ENCODE measurements at regions not wholly inside any gene's neighbourhood (a gene's known extent, or its start where the extent isn't known, plus 50 kb on each side); places are given as distances from the start of the nearest gene placed in this dataset.

DNA sequence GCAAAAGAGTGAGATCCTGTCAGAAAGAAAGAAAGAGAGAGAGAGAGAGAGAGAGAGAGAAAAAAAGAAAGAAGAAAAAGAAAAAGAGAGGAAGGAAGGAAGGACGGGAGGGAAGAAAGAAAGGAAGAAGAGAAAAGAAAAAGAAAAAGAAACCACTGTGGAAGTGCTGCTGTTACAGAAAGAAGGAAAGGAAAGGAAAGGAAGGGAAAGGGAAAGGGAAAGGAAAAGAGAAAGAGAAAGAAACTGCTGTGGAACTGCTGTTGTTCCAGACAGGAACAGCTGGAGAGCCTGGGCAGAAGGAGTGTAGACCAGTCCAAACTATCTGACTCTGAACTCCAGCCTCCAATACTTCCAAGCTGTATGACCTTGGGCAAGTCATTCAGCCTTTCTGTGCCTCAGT, 220.7 kb upstream of the WWC1 start:
- DNase-seq, result no peak
- no peak overlapping the region for H3K27ac Mint-ChIP-seq
- H3K27me3 Mint-ChIP-seq, result no peaks in the 10 kb centered on the region
- ATAC-seq, result no peak
- peaks cover 4% of the 10 kb centered on the region for H3K4me1 Mint-ChIP-seq
- ChIA-PET POLR2A (no interaction called here), CTCF (no interaction called here)
- no peaks in the 10 kb centered on the region for H3K9me3 Mint-ChIP-seq (ENCODE audit: low read depth)
- no peaks in the 10 kb centered on the region for H3K36me3 Mint-ChIP-seq (ENCODE audit: low read depth)
- intact Hi-C loops (cut with DNase I, micrococcal nuclease), result no loop called here
- H3K4me3 Mint-ChIP-seq, result no peak overlapping the region

DNA sequence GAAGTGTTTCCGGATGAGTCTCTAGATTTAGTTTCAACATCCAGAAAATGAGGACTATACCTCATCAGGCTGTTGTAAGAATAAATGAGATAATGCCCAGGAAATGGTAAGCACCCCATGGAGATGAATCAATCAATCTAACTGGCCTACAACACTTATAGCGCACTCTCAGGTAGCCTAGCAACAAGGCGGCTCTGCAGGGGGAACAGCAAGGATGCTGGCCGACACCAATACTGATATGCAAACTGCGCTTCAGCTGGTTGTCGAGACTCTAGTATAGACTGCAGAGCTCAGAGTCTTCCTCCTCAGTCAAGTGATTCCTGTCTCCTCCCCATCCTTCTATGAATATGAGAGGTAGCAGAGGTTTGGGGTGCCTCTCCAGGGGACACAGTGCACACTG, 218.8 kb upstream of the WWC1 start:
- H3K4me3 Mint-ChIP-seq, result no peak overlapping the region
- ChIA-PET CTCF (interaction anchor here (0.6 kb wide), 1 partner anchor 989 kb away, joined by 3 read pairs; no protein-coding TSS in a partner anchor), POLR2A (no interaction called here)
- no peaks in the 10 kb centered on the region for H3K36me3 Mint-ChIP-seq (ENCODE audit: low read depth)
- ATAC-seq (no peak), DNase-seq (no peak)
- H3K27ac Mint-ChIP-seq, result no peak overlapping the region
- no peaks in the 10 kb centered on the region for H3K9me3 Mint-ChIP-seq (ENCODE audit: low read depth)
- intact Hi-C loops (cut with DNase I, micrococcal nuclease), result no loop called here
- peaks cover 4% of the 10 kb centered on the region for H3K4me1 Mint-ChIP-seq
- H3K27me3 Mint-ChIP-seq, result no peaks in the 10 kb centered on the region

DNA sequence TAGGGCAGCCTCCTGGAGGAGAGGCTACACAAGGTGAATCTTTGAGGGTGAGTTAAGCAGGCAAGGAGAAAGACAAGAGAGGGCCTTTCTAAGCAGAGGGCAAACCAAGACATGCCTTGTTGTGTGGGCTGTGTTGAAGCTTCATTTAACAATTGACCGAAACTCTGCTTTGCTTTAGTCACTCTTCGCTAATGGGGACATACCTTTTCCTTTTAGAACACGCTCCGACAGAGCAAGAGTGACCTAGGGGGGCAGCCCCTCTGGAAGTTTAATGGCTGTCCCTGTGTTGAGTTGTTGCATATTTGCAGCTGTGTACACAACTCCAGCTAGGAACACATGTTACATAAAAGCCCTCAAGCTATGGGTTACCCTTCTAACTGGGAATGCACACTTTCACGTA, 218.1 kb upstream of the WWC1 start:
- ATAC-seq (no peak), DNase-seq (no peak)
- intact Hi-C loops (cut with DNase I, micrococcal nuclease), result no loop called here
- H3K36me3 Mint-ChIP-seq (ENCODE audit: low read depth), result no peaks in the 10 kb centered on the region
- ChIA-PET POLR2A (no interaction called here), CTCF (no interaction called here)
- H3K9me3 Mint-ChIP-seq (ENCODE audit: low read depth), result no peaks in the 10 kb centered on the region
- H3K27me3 Mint-ChIP-seq, result no peaks in the 10 kb centered on the region
- H3K4me3 Mint-ChIP-seq, result no peak overlapping the region
- H3K27ac Mint-ChIP-seq, result no peak overlapping the region
- peaks cover 4% of the 10 kb centered on the region for H3K4me1 Mint-ChIP-seq

DNA sequence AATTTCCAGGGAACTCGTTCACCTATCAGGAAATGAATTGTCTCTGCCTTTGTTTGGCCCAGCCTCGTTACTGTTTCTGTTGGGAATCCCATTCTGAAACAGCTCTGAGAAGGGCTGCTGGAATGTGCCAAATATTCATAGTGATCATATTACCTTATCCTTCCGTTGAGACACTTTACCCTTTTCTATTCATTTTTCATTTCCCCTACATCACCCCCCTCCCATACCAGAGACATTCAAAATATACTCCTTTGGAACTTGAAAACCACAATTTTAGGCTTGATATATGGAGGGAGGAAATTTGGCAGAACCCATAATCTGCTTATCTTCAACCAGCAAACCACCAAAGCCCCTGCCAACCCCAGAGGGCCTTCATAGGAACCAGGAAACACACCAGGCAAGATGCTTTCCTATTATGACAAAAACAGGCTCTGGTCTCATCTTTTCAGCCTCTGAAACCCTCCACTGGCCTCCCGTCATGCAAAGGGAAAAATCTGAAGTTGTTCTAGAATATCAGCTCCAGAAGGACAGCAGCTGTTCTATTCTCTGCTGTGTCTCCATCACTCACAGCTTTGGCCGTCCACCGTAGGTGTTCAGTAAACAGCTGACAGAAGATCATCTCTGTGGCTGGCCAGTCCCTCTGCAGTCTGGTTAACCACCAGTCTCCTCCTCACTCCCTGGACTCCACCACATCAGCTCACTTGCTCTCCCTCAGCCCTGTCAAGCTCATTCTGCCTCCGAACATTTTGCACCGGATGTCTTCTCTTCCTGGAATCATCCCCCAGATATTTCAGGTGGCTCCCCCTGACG, 217.2 kb upstream of the WWC1 start:
- POLR2A ChIA-PET, result no interaction called here
- peaks cover 4% of the 10 kb centered on the region for H3K4me1 Mint-ChIP-seq
- H3K9me3 Mint-ChIP-seq (ENCODE audit: low read depth), result no peaks in the 10 kb centered on the region
- H3K36me3 Mint-ChIP-seq (ENCODE audit: low read depth), result no peaks in the 10 kb centered on the region
- no peak overlapping the region for H3K4me3 Mint-ChIP-seq
- ATAC-seq, result no peak
- H3K27me3 Mint-ChIP-seq, result no peaks in the 10 kb centered on the region
- no peak overlapping the region for H3K27ac Mint-ChIP-seq
- intact Hi-C loops (cut with DNase I, micrococcal nuclease), result no loop called here
- DNase-seq, result no peak
- CTCF ChIA-PET, result no interaction called here

DNA sequence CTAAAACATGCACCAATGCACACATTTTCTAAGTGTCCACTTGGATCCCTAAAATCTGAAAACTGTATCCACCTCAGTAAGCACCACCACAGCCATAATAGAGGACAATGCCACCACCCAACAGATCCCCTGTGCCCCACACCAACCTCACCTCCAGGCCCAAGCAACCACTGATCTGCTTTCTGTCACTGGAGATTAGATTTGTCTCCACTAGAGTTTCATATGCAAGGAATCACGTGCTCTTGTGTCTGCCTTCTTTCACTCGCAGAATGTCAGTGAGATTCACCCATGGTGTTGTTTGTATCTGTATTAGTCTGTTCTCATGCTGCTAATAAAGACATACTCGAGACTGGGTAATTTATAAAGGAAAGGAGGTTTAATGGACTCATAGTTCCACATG, 216.1 kb upstream of the WWC1 start:
- POLR2A ChIA-PET, result no interaction called here
- intact Hi-C loops (cut with DNase I, micrococcal nuclease), result no loop called here
- Mint-ChIP-seq H3K9me3 (ENCODE audit: low read depth) (no peaks in the 10 kb centered on the region), H3K4me3 (no peak overlapping the region), H3K4me1 (peaks cover 4% of the 10 kb centered on the region), H3K27ac (no peak overlapping the region), H3K27me3 (no peaks in the 10 kb centered on the region), H3K36me3 (ENCODE audit: low read depth) (no peaks in the 10 kb centered on the region)
- CTCF ChIA-PET, result no interaction called here
- ATAC-seq (no peak), DNase-seq (no peak)

DNA sequence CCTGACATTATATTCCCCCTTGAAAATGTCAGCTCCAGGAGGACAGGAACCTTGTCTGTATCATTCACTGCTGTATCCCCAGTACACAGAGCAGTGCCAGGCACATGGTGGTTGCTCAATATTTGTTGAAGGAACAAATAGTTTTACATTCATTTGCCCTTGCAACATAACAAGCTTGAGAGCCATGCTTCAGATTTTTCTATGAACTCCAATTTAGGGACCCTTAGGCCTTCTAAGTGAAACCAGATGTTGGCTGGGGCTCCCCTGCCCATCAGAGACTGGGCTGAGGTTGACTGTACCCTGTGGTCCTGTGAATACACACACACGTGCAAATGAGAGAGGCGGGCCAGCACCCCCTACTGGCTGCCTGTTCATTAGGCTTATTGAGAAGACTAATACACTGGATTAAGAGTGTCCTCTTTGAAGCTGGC, 214.9 kb upstream of the WWC1 start:
- intact Hi-C loops (cut with DNase I, micrococcal nuclease), result no loop called here
- no peak overlapping the region for H3K27ac Mint-ChIP-seq
- H3K27me3 Mint-ChIP-seq, result no peaks in the 10 kb centered on the region
- ChIA-PET POLR2A (no interaction called here), CTCF (interaction anchor here (0.7 kb wide), 1 partner anchor 219 kb away, joined by 3 read pairs; no protein-coding TSS in a partner anchor)
- no peaks in the 10 kb centered on the region for H3K9me3 Mint-ChIP-seq (ENCODE audit: low read depth)
- ATAC-seq, result no peak
- H3K36me3 Mint-ChIP-seq (ENCODE audit: low read depth), result no peaks in the 10 kb centered on the region
- peaks cover 4% of the 10 kb centered on the region for H3K4me1 Mint-ChIP-seq
- H3K4me3 Mint-ChIP-seq, result no peak overlapping the region
- peak; percentile 46 for DNase-seq

DNA sequence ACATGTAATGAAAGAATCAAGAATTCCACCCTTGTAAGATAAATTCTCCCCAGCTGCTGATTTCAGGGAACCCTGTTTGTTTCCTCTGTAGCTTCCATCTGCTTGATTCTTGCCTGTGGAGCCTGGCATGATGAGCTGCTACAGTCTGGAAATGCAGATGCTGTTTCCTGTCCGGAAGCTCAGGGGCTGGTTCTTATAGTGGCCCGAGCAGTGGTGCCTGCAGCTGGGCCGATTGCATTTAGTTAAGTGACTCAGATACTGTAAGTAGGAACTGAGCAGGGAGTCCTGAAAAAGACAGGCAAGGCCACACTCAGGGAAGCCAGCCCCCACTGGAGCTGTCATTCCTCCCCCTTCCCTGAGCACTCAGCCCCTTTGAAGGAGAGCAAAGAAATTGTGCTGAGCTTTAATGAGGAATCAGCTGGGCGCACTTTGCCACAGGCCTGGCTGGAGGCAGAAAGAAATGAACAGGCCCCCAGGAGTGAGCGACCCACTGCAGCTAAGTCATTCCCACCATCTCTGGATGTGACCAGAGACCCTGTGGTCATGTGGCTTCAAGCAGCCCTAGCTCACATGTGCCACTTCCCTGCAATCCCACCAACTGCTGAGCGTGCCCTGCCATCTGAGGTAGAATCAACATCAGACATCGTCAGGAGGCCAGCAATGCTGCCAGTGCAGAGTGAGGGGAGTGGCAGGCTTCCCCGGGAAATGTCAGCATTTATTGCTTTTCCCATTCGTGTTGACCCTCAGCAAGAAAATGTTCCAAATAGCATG, 206.0 kb upstream of the WWC1 start:
- no peak overlapping the region for H3K4me3 Mint-ChIP-seq
- H3K36me3 Mint-ChIP-seq (ENCODE audit: low read depth), result no peaks in the 10 kb centered on the region
- H3K27ac Mint-ChIP-seq, result no peak overlapping the region
- ATAC-seq (no peak), DNase-seq (no peak)
- ChIA-PET POLR2A (no interaction called here), CTCF (no interaction called here)
- intact Hi-C loops (cut with DNase I, micrococcal nuclease), result no loop called here
- peaks cover 4% of the 10 kb centered on the region for H3K27me3 Mint-ChIP-seq
- H3K9me3 Mint-ChIP-seq (ENCODE audit: low read depth), result no peaks in the 10 kb centered on the region
- H3K4me1 Mint-ChIP-seq, result no peaks in the 10 kb centered on the region

DNA sequence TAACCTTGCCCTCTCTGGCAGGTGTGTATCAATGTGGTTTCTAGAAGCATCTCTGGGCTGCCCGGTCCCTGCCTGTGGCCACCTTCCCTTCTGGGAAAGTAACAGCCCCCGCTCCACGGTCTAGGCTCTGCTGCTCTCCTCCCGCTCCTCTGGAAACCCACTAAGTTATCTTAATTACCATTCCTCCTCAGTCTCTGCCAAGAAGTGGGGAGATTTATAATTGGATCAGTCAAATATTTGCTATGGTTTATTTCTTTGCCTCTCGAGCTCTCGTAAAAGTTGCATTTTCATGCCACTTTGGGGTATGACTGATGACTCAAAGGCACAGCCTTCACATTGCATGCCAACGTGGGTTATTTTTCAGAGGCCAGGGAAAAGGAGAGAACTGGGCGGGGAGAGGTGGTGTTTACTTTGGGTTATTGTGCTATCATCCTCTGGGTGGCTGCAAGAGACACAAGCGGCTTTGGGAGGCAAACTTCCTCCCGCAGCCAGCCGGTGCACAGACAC, 205.3 kb upstream of the WWC1 start:
- no peaks in the 10 kb centered on the region for H3K36me3 Mint-ChIP-seq (ENCODE audit: low read depth)

DNA sequence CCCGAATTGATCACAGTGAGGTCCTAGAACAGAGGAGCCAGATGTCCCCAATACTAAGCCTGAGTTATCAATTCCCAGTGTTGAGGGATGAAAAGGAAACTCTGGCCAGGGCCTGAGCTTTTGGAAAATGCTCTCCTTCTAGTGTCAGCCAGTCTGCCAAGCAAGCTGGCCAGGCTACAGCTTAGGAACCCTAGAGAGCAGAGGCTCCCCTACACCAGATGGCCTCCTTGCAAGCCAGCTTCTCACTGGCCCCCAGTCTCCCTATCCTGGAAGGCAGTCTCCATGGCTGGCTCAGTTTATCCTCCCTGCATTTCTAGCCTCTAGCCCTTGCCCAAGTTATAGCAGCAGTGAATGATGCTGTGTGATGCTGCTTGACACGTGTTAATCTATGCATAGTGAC, 204.7 kb upstream of the WWC1 start:
- ATAC-seq (no peak), DNase-seq (no peak)
- Mint-ChIP-seq H3K36me3 (ENCODE audit: low read depth) (no peaks in the 10 kb centered on the region), H3K27me3 (peaks cover 4% of the 10 kb centered on the region), H3K27ac (no peak overlapping the region), H3K4me1 (no peaks in the 10 kb centered on the region), H3K9me3 (ENCODE audit: low read depth) (no peaks in the 10 kb centered on the region), H3K4me3 (no peak overlapping the region)
- intact Hi-C loops (cut with DNase I, micrococcal nuclease), result no loop called here
- POLR2A ChIA-PET, result no interaction called here
- CTCF ChIA-PET, result no interaction called here

More for the DNA sequence above, 205.3 kb upstream of the WWC1 start:
- POLR2A ChIA-PET, result no interaction called here
- no peak overlapping the region for H3K4me3 Mint-ChIP-seq
- no peak overlapping the region for H3K27ac Mint-ChIP-seq
- intact Hi-C loops (cut with DNase I, micrococcal nuclease), result no loop called here
- peaks cover 4% of the 10 kb centered on the region for H3K27me3 Mint-ChIP-seq
- no peaks in the 10 kb centered on the region for H3K9me3 Mint-ChIP-seq (ENCODE audit: low read depth)
- H3K4me1 Mint-ChIP-seq, result no peaks in the 10 kb centered on the region
- ATAC-seq (no peak), DNase-seq (no peak)
- CTCF ChIA-PET, result no interaction called here

DNA sequence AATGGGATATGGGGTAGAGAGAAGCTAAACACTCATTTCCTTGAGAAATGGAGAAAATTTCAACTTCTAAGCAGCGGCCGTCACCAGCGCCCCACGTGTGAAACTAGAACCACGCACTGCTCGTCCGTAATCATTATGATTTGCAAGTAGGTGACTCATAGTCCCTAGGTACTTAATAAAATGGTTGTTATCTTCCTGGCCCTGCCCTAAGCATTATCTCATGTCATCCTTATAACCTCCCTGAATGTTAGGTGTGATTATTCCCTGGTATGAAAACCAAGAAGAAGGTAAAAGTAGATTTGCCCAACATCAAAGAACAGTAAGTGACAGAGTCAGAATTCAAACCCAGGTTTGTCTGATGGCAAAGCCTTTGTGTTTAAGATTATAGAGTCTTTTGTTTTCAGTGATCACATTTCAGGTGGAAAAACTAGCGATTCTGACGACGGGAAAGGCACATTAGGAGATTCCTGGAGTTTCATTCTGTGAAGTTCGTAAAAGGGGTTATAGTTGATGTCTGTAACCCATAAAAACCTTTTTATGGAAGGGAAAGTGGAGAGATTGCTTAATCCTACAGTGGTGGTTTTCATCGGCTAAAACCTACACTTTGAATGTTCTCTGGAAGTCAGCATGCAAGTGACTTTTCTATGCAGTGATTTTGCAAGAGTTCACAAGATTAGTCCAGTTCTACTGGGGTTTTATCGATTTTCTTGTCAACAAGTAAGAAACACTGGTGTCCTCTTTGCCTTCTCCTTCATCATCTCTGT, 202.9 kb upstream of the WWC1 start:
- DNase-seq, result no peak
- ATAC-seq, result no peak
- ChIA-PET CTCF (no interaction called here), POLR2A (no interaction called here)
- H3K27me3 Mint-ChIP-seq, result peaks cover 4% of the 10 kb centered on the region
- no peaks in the 10 kb centered on the region for H3K4me1 Mint-ChIP-seq
- H3K27ac Mint-ChIP-seq, result no peak overlapping the region
- no peaks in the 10 kb centered on the region for H3K36me3 Mint-ChIP-seq (ENCODE audit: low read depth)
- intact Hi-C loops (cut with DNase I, micrococcal nuclease), result no loop called here
- H3K9me3 Mint-ChIP-seq (ENCODE audit: low read depth), result no peaks in the 10 kb centered on the region
- H3K4me3 Mint-ChIP-seq, result no peak overlapping the region

DNA sequence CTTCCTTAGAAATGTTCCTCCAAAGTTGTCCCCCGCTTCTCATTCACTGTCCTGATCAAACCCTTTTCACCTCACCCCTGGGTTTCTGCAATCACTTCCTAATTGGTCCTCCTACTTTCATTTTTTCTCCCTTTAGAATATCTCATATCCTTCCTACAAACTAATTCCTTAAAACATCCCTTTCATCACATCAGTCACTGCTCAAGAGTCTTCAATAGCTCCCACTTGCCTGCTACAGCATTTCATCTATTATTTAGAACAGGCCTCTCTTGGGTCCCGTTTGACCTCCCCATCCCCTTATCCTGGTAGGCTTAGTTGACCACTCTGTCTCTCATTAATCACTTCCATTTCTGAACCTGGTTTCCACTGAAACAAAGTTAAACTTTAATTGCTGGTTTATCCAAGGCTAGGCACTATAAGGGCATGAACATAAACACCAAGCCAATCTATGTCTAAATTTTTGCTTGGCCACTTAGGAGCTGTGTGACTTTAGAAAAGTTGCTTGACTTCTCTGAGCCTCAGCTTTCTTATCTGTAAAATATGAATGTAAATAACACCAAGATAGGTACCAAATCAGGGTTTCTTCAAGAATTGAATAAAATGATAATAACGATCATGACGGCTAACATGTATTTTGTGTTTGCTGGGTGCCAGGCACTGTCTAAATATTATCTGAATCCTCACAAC, 202.1 kb upstream of the WWC1 start:
- ChIA-PET CTCF (no interaction called here), POLR2A (no interaction called here)
- Mint-ChIP-seq H3K27me3 (peaks cover 2% of the 10 kb centered on the region), H3K4me3 (no peak overlapping the region), H3K9me3 (ENCODE audit: low read depth) (no peaks in the 10 kb centered on the region), H3K27ac (no peak overlapping the region), H3K36me3 (ENCODE audit: low read depth) (no peaks in the 10 kb centered on the region), H3K4me1 (no peaks in the 10 kb centered on the region)
- intact Hi-C loops (cut with DNase I, micrococcal nuclease), result no loop called here
- ATAC-seq (no peak), DNase-seq (no peak)
